ENCODE measurements at regions not wholly inside any gene's neighbourhood (a gene's known extent, or its start where the extent isn't known, plus 50 kb on each side); places are given as distances from the start of the nearest gene placed in this dataset.

DNA sequence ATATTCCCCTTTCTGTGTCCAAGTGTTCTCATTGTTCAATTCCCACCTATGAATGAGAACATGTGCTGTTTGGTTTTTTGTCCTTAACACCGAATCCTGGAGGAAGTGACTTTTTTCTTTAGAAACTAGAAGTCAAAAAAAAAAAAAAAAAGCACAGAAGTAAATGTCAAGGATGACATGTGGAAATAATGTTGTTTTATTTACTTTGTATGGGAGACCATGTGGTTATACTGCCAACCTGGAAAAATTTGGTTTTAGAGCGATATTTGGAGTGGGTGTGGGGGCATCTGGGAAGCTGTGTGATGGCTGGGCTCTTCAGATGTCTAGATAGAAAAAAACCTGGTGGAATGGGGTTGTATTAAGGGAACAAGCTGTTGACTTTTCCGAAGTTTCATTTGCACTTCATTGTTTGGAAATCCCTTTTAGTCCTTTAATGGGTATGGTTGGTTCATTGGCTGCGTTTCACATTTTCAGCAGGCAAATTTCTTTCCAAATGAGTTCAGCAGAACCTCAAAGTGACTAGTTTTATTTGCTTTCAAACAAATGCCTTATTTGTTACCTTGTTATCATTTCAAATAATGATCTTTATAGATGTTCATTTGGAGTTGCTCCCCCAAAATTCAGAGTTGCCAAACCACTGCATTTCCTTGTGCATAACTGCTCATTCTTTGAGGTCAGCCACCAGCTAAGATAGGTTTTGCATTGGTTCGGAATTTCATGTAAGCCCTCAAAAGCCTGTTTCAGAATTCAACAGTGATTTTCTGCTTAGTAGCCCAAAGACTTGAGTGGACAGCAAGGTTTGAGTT, 508.2 kb downstream of the METTL15 start:
- no peak overlapping the region for H3K27ac ChIP-seq
- no peak for TF ChIP-seq POLR2A (IDR thresholded peaks at IDR 0.05)
- TF ChIP-seq, protein P1, sequence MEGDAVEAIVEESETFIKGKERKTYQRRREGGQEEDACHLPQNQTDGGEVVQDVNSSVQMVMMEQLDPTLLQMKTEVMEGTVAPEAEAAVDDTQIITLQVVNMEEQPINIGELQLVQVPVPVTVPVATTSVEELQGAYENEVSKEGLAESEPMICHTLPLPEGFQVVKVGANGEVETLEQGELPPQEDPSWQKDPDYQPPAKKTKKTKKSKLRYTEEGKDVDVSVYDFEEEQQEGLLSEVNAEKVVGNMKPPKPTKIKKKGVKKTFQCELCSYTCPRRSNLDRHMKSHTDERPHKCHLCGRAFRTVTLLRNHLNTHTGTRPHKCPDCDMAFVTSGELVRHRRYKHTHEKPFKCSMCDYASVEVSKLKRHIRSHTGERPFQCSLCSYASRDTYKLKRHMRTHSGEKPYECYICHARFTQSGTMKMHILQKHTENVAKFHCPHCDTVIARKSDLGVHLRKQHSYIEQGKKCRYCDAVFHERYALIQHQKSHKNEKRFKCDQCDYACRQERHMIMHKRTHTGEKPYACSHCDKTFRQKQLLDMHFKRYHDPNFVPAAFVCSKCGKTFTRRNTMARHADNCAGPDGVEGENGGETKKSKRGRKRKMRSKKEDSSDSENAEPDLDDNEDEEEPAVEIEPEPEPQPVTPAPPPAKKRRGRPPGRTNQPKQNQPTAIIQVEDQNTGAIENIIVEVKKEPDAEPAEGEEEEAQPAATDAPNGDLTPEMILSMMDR (IDR thresholded peaks at IDR 0.05): no peak
- no peak overlapping the region for H3K4me3 ChIP-seq
- WGBS, 2 donors: 85 to 88% methylated on average over 5 of the region's 5 CpGs
- no peaks in the 10 kb centered on the region for H3K36me3 ChIP-seq (ENCODE audit: low read depth, missing control alignments)
- intact Hi-C loops (cut with DNase I; ENCODE audit: low total_unique reads): no loop called here
- H3K27me3 ChIP-seq: no peaks in the 10 kb centered on the region
- H3K4me1 ChIP-seq: no peaks in the 10 kb centered on the region
- H3K9me3 ChIP-seq: no peaks in the 10 kb centered on the region
- no peak for DNase-seq

DNA sequence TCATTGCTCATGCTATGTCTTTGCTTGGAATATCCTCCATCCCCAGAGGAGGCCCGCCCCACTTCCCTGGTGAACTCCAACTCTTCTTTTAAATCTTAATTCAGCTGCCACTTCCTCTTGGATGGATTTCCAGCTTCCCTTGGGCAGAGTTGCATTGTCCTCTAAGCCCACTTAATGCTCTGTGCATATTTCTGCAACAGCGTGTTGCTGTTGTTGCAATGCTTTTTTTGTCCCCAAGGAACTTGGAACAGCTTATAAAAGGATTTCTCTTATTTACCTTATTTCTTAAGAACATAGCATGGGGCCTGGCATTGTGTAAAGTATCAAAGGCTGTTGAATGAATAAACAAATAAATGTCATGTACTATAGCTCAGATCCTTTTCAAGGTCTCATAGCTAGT, 507.4 kb downstream of the METTL15 start:
- TF ChIP-seq POLR2A (IDR thresholded peaks at IDR 0.05): no peak
- TF ChIP-seq, protein P1 (IDR thresholded peaks at IDR 0.05): no peak
- no peak for DNase-seq
- H3K36me3 ChIP-seq (ENCODE audit: low read depth, missing control alignments): no peaks in the 10 kb centered on the region
- no peaks in the 10 kb centered on the region for H3K9me3 ChIP-seq
- H3K27ac ChIP-seq: no peak overlapping the region
- no peak overlapping the region for H3K4me3 ChIP-seq
- 89% methylated on average over 2 of the region's 2 CpGs for WGBS, 2 donors
- intact Hi-C loops (cut with DNase I; ENCODE audit: low total_unique reads): no loop called here
- no peaks in the 10 kb centered on the region for H3K27me3 ChIP-seq
- no peaks in the 10 kb centered on the region for H3K4me1 ChIP-seq

DNA sequence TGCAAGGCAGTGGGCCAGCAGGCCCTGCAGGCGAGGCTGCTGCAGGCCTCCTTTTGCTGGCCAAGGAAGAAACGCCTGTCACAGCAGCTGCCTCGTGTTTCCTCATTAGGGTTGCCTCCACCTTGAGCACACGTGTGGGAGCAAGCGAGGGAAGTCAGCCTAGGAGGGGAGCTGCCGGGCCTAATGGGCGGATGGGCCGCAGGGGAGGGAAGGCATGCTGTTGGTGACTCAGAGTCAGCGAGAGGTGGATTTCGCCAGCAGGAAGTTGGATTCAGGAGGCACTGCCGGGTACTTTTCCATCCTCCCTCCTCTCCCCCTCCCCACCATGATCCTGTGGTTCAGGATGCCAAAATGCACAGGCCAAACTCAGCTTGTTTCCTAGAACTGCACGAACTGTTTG, 498.7 kb downstream of the METTL15 start:
- Histone ChIP-seq H3K9me3 (no peaks in the 10 kb centered on the region), H3K27me3 (no peaks in the 10 kb centered on the region), H3K36me3 (ENCODE audit: low read depth, missing control alignments) (no peaks in the 10 kb centered on the region), H3K4me1 (no peaks in the 10 kb centered on the region), H3K27ac (no peak overlapping the region), H3K4me3 (no peak overlapping the region)
- 33 to 47% methylated on average over 10 to 11 of the region's 12 CpGs for WGBS, 2 donors
- intact Hi-C loops (cut with DNase I; ENCODE audit: low total_unique reads): no loop called here
- DNase-seq: no peak
- TF ChIP-seq, protein P1 (IDR thresholded peaks at IDR 0.05): no peak

DNA sequence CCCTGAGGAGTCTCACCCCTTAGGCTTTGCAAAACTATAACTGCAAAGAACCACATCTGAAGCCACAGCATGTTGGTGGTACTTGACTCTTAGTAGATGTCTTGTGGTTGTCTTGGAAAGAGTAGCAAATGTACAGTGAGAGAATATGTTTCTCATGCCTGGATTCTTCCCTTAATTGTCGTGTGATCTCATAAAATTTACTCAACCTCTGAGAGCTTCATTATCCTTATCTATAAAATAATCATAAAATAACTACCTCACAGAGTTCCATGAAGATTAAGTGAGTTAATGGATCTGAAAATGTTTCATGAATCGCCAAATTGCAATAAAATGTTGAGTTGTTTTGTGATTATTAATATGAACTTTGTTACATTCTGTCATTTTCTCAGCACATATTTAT, 491.5 kb downstream of the METTL15 start:
- TF ChIP-seq, protein P1 (IDR thresholded peaks at IDR 0.05): no peak
- TF ChIP-seq POLR2A (IDR thresholded peaks at IDR 0.05): no peak
- DNase-seq: no peak
- no peak overlapping the region for H3K27ac ChIP-seq
- no peaks in the 10 kb centered on the region for H3K36me3 ChIP-seq (ENCODE audit: low read depth, missing control alignments)
- WGBS, 2 donors: 36 to 50% methylated on average over 2 of the region's 2 CpGs
- H3K9me3 ChIP-seq: no peaks in the 10 kb centered on the region
- no peak overlapping the region for H3K4me3 ChIP-seq
- intact Hi-C loops (cut with DNase I; ENCODE audit: low total_unique reads): no loop called here
- no peaks in the 10 kb centered on the region for H3K27me3 ChIP-seq
- no peaks in the 10 kb centered on the region for H3K4me1 ChIP-seq

DNA sequence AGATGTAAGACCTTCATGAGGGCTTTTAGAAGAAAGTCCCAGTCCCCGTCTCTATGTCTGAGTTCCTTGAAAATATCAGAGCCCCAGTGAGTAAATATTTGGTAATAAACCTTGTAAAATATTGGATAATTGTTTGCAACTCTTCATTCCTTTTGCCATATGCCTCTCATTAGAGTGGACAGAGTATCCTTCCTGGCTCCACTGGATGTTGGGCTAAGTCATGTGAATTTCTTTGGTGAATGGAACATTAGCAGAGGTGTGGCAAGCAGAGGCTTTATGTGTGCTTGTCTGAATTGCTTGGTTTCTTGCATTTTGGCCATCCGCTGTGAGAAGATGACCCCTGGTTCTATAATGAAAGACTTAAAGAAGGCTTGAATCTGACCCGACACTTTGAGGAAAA, 490.3 kb downstream of the METTL15 start:
- no peak overlapping the region for H3K4me3 ChIP-seq
- 80 to 97% methylated on average over 3 of the region's 3 CpGs for WGBS, 2 donors
- H3K27ac ChIP-seq: no peak overlapping the region
- H3K27me3 ChIP-seq: no peaks in the 10 kb centered on the region
- H3K36me3 ChIP-seq (ENCODE audit: low read depth, missing control alignments): no peaks in the 10 kb centered on the region
- no peak for DNase-seq
- intact Hi-C loops (cut with DNase I; ENCODE audit: low total_unique reads): no loop called here
- H3K4me1 ChIP-seq: no peaks in the 10 kb centered on the region
- TF ChIP-seq POLR2A (IDR thresholded peaks at IDR 0.05): no peak
- TF ChIP-seq, protein P1 (IDR thresholded peaks at IDR 0.05): no peak
- H3K9me3 ChIP-seq: no peaks in the 10 kb centered on the region
